SU-DHL-6 (cell line): ENCODE measurements at regions not wholly inside any gene's neighbourhood (a gene's known extent, or its start where the extent isn't known, plus 50 kb on each side); places are given as distances from the start of the nearest gene placed in this dataset.

Experiments used
- CTCF ChIP-seq: fragments of 200-600 bp; sonication (generic); IDR thresholded peaks from one replicate; pipeline ENCODE4 v1.5.1; 2017; ENCODE audit warnings: antibody characterized with exemption, mild to moderate bottlenecking, low read length, moderate library complexity; ENCODE audit not compliant: insufficient read depth, poor library complexity, severe bottlenecking
- EZH2phosphoT487 ChIP-seq: fragments of 200-600 bp; sonication (generic), shearing (Covaris generic); conservative IDR thresholded peaks from 2 replicates; pipeline ENCODE4 v1.6.1; 2018; ENCODE audit warnings: mild to moderate bottlenecking, antibody characterized with exemption, low read length, moderate library complexity, mixed read lengths

DNA sequence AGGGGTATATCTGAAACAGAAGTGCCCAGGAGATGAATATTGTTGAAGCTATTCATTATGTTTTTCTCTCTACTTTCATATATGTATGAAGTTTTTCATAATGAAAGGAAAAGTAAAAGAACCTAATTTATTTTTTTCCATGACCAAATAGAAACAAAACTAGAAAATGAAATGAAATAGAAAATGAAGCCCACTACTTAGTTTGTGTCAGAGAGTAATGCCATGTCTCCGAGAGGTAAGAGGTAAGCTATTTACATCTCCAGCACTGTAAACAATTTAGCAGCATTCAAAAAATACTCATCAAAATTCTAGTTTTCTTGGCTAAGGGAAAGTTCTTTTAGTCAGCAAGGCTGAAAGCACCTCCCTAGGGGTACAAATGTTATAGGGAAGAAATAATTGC is 238.6 kb downstream of the PTH2R start:
- TF ChIP-seq CTCF, result no peak
- no peak for TF ChIP-seq EZH2phosphoT487
